Immature natural killer cell (primary cell): ENCODE measurements at regions not wholly inside any gene's neighbourhood (a gene's known extent, or its start where the extent isn't known, plus 50 kb on each side); places are given as distances from the start of the nearest gene placed in this dataset.
"Not testable (repeated sequence)": the region's sequence is repeated elsewhere in the genome, so short reads cannot be mapped to it uniquely, and the experiment has no call there.

ENCODE experiments used
- DNase-seq, 3 donors: peaks; one replicate each; pipeline ENCODE4 v3.0.0; 2022; ENCODE audit warnings: mixed read lengths in 1 of 3
- H3K27ac Mint-ChIP-seq, 6 donors: one replicate each; pipeline ENCODE4 v1.8.0; 2020; ENCODE audit warnings: mixed read lengths in 6 of 6, mild to moderate bottlenecking in 5 of 6, inconsistent platforms in 4 of 6, moderate library complexity in 3 of 6
- H3K27me3 Mint-ChIP-seq, 3 donors: one replicate each; pipeline ENCODE4 v1.8.0; 2020 to 2021; ENCODE audit warnings: low read depth in 3 of 3, mild to moderate bottlenecking in 3 of 3, mixed read lengths in 3 of 3, moderate library complexity in 3 of 3, inconsistent platforms in 1 of 3
- H3K36me3 Mint-ChIP-seq, 3 donors: one replicate each; pipeline ENCODE4 v1.8.0; 2020; ENCODE audit warnings: mixed read lengths in 3 of 3, inconsistent platforms in 2 of 3, mild to moderate bottlenecking in 2 of 3
- H3K4me1 Mint-ChIP-seq, 2 donors: one replicate each; pipeline ENCODE4 v1.8.0; 2020; ENCODE audit warnings: inconsistent platforms in 2 of 2, mild to moderate bottlenecking in 2 of 2, mixed read lengths in 2 of 2, moderate library complexity in 1 of 2
- H3K4me3 Mint-ChIP-seq, 5 donors: one replicate each; pipeline ENCODE4 v1.8.0; 2020; ENCODE audit warnings: mild to moderate bottlenecking in 5 of 5, mixed read lengths in 5 of 5, inconsistent platforms in 3 of 5, moderate library complexity in 3 of 5
- H3K9me3 Mint-ChIP-seq, 6 donors: one replicate each; pipeline ENCODE4 v1.8.0; 2020; ENCODE audit warnings: mild to moderate bottlenecking in 6 of 6, mixed read lengths in 6 of 6, inconsistent platforms in 4 of 6, moderate library complexity in 3 of 6

- H3K4me1 Mint-ChIP-seq = no peaks in the 10 kb centered on the region
These were observed 597.8 kb upstream of the MBL2 start for GRCh38 chr10:53370347-53370746.

GRCh38 chr10:53361936-53362335 is 589.4 kb upstream of the MBL2 start:
- no peak overlapping the region for H3K4me3 Mint-ChIP-seq
- DNase-seq = no peak
- no peaks in the 10 kb centered on the region for H3K36me3 Mint-ChIP-seq
- H3K4me1 Mint-ChIP-seq = no peaks in the 10 kb centered on the region
- H3K27me3 Mint-ChIP-seq = peaks cover 0 to 2% (median 0%) of the 10 kb centered on the region in 3 donors
- peaks cover 16 to 49% (median 27%) of the 10 kb centered on the region in 6 donors for H3K9me3 Mint-ChIP-seq
- H3K27ac Mint-ChIP-seq = no peak overlapping the region

More at GRCh38 chr10:53370347-53370746, 597.8 kb upstream of the MBL2 start:
- H3K9me3 Mint-ChIP-seq = peaks cover 12 to 58% (median 36%) of the 10 kb centered on the region in 6 donors
- H3K36me3 Mint-ChIP-seq = peaks cover 0 to 3% (median 0%) of the 10 kb centered on the region in 3 donors
- H3K4me3 Mint-ChIP-seq = no peak overlapping the region
- DNase-seq = no peak
- peaks cover 0 to 1% (median 0%) of the 10 kb centered on the region in 3 donors for H3K27me3 Mint-ChIP-seq
- no peak overlapping the region for H3K27ac Mint-ChIP-seq

- H3K36me3 Mint-ChIP-seq = no peaks in the 10 kb centered on the region
- H3K4me1 Mint-ChIP-seq = no peaks in the 10 kb centered on the region
- no peak for DNase-seq
- peaks cover 16 to 52% (median 27%) of the 10 kb centered on the region in 6 donors for H3K9me3 Mint-ChIP-seq
- peaks cover 0 to 2% (median 0%) of the 10 kb centered on the region in 3 donors for H3K27me3 Mint-ChIP-seq
- H3K4me3 Mint-ChIP-seq = no peak overlapping the region
- no peak overlapping the region for H3K27ac Mint-ChIP-seq
These were observed 588.7 kb upstream of the MBL2 start for GRCh38 chr10:53361281-53361680.

GRCh38 chr10:53358978-53359377 is 586.4 kb upstream of the MBL2 start:
- H3K9me3 Mint-ChIP-seq = peaks cover 15 to 56% (median 36%) of the 10 kb centered on the region in 6 donors
- not testable (repeated sequence) for H3K4me3 Mint-ChIP-seq, H3K36me3 Mint-ChIP-seq, H3K27me3 Mint-ChIP-seq, H3K4me1 Mint-ChIP-seq, DNase-seq, H3K27ac Mint-ChIP-seq

GRCh38 chr10:53358536-53358935 is 586.0 kb upstream of the MBL2 start:
- peaks cover 15 to 56% (median 35%) of the 10 kb centered on the region in 6 donors for H3K9me3 Mint-ChIP-seq
- H3K27ac Mint-ChIP-seq = no peak overlapping the region
- H3K27me3 Mint-ChIP-seq = peaks cover 0 to 2% (median 0%) of the 10 kb centered on the region in 3 donors
- H3K36me3 Mint-ChIP-seq = no peaks in the 10 kb centered on the region
- no peaks in the 10 kb centered on the region for H3K4me1 Mint-ChIP-seq
- no peak overlapping the region for H3K4me3 Mint-ChIP-seq
- DNase-seq = no peak

GRCh38 chr10:53357587-53357986 is 585.0 kb upstream of the MBL2 start:
- no peak overlapping the region for H3K27ac Mint-ChIP-seq
- no peaks in the 10 kb centered on the region for H3K36me3 Mint-ChIP-seq
- no peak for DNase-seq
- H3K9me3 Mint-ChIP-seq = peaks cover 13 to 58% (median 34%) of the 10 kb centered on the region in 6 donors
- H3K27me3 Mint-ChIP-seq = peaks cover 0 to 2% (median 0%) of the 10 kb centered on the region in 3 donors
- H3K4me1 Mint-ChIP-seq = no peaks in the 10 kb centered on the region
- no peak overlapping the region for H3K4me3 Mint-ChIP-seq

GRCh38 chr10:53356616-53357349 is 584.2 kb upstream of the MBL2 start:
- no peaks in the 10 kb centered on the region for H3K36me3 Mint-ChIP-seq
- H3K4me1 Mint-ChIP-seq = no peaks in the 10 kb centered on the region
- no peak overlapping the region for H3K27ac Mint-ChIP-seq
- no peak for DNase-seq
- no peak overlapping the region for H3K4me3 Mint-ChIP-seq
- peaks cover 0 to 2% (median 0%) of the 10 kb centered on the region in 3 donors for H3K27me3 Mint-ChIP-seq
- peaks cover 10 to 53% (median 33%) of the 10 kb centered on the region in 6 donors for H3K9me3 Mint-ChIP-seq

GRCh38 chr10:53342531-53342930 is 569.9 kb upstream of the MBL2 start:
- not testable (repeated sequence) for H3K4me3 Mint-ChIP-seq, H3K27ac Mint-ChIP-seq, DNase-seq

GRCh38 chr10:53338199-53338598 is 565.6 kb upstream of the MBL2 start:
- H3K4me3 Mint-ChIP-seq, H3K36me3 Mint-ChIP-seq, H3K4me1 Mint-ChIP-seq, H3K27ac Mint-ChIP-seq, DNase-seq, H3K27me3 Mint-ChIP-seq: not testable (repeated sequence)
- peaks cover 5 to 61% (median 35%) of the 10 kb centered on the region in 6 donors for H3K9me3 Mint-ChIP-seq

More at GRCh38 chr10:53342531-53342930, 569.9 kb upstream of the MBL2 start:
- H3K4me1 Mint-ChIP-seq, H3K36me3 Mint-ChIP-seq, H3K27me3 Mint-ChIP-seq: not testable (repeated sequence)
- peaks cover 4 to 55% (median 19%) of the 10 kb centered on the region in 6 donors for H3K9me3 Mint-ChIP-seq

GRCh38 chr10:53335803-53336422 is 563.3 kb upstream of the MBL2 start:
- not testable (repeated sequence) for H3K4me3 Mint-ChIP-seq, H3K36me3 Mint-ChIP-seq, H3K27ac Mint-ChIP-seq, H3K27me3 Mint-ChIP-seq, DNase-seq, H3K4me1 Mint-ChIP-seq
- H3K9me3 Mint-ChIP-seq = peaks cover 5 to 74% (median 35%) of the 10 kb centered on the region in 6 donors

GRCh38 chr10:53331460-53331859 is 558.9 kb upstream of the MBL2 start:
- no peak for DNase-seq
- peaks cover 11 to 48% (median 25%) of the 10 kb centered on the region in 6 donors for H3K9me3 Mint-ChIP-seq
- H3K36me3 Mint-ChIP-seq = peaks cover 0 to 3% (median under 1%) of the 10 kb centered on the region in 3 donors
- no peak overlapping the region for H3K27ac Mint-ChIP-seq
- peaks cover 0 to 2% (median 0%) of the 10 kb centered on the region in 3 donors for H3K27me3 Mint-ChIP-seq
- no peaks in the 10 kb centered on the region for H3K4me1 Mint-ChIP-seq
- H3K4me3 Mint-ChIP-seq = no peak overlapping the region

- H3K27me3 Mint-ChIP-seq, H3K4me1 Mint-ChIP-seq, H3K36me3 Mint-ChIP-seq, DNase-seq, H3K27ac Mint-ChIP-seq: not testable (repeated sequence)
- Mint-ChIP-seq H3K4me3 (peak overlapping the region in 1 of 5 donors; percentile 7), H3K9me3 (peaks cover 0 to 36% (median 16%) of the 10 kb centered on the region in 6 donors)
These were observed 554.1 kb upstream of the MBL2 start for GRCh38 chr10:53326401-53327305.

GRCh38 chr10:53325066-53325465 is 552.5 kb upstream of the MBL2 start:
- no peaks in the 10 kb centered on the region for H3K4me1 Mint-ChIP-seq
- peaks cover 0 to 2% (median 0%) of the 10 kb centered on the region in 3 donors for H3K27me3 Mint-ChIP-seq
- no peaks in the 10 kb centered on the region for H3K36me3 Mint-ChIP-seq
- H3K4me3 Mint-ChIP-seq = no peak overlapping the region
- peaks cover 0 to 28% (median 13%) of the 10 kb centered on the region in 6 donors for H3K9me3 Mint-ChIP-seq
- H3K27ac Mint-ChIP-seq = no peak overlapping the region
- DNase-seq = no peak
